H9 (cell line): ENCODE measurements at regions not wholly inside any gene's neighbourhood (a gene's known extent, or its start where the extent isn't known, plus 50 kb on each side); places are given as distances from the start of the nearest gene placed in this dataset.

Experiments
- DNase-seq: peaks from one replicate; pipeline ENCODE4 v3.0.0-alpha.2; 2017
- H2AFZ ChIP-seq: one replicate; pipeline ENCODE4 v1.6.1; 2013; ENCODE audit warnings: mild to moderate bottlenecking, low read length, control low read depth, moderate library complexity
- H2AK5ac ChIP-seq: 2 replicates; pipeline ENCODE4 v1.6.1; 2013; ENCODE audit warnings: low read length, control low read depth, mixed read lengths; ENCODE audit not compliant: insufficient read length
- H2BK120ac ChIP-seq: one replicate; pipeline ENCODE4 v1.6.1; 2013; ENCODE audit warnings: low read depth, mild to moderate bottlenecking, low read length, control low read depth, inconsistent platforms; ENCODE audit not compliant: poor library complexity, severe bottlenecking
- H2BK12ac ChIP-seq: 2 replicates; pipeline ENCODE4 v1.6.1; 2013; ENCODE audit warnings: low read length, control low read depth, mixed read lengths, low read depth; ENCODE audit not compliant: insufficient read length
- H2BK15ac ChIP-seq: 2 replicates; pipeline ENCODE4 v1.6.1; 2013; ENCODE audit warnings: low read depth, low read length, control low read depth
- H2BK20ac ChIP-seq: one replicate; pipeline ENCODE4 v1.6.1; 2013; ENCODE audit warnings: low read depth, mild to moderate bottlenecking, low read length, control low read depth, inconsistent platforms; ENCODE audit not compliant: poor library complexity, severe bottlenecking
- H2BK5ac ChIP-seq: 2 replicates; pipeline ENCODE4 v1.6.1; 2013; ENCODE audit warnings: low read length, control low read depth, mixed read lengths; ENCODE audit not compliant: insufficient read length
- H3K14ac ChIP-seq: 2 replicates; pipeline ENCODE4 v1.6.1; 2013; ENCODE audit warnings: low read length, control low read depth; ENCODE audit not compliant: insufficient read depth
- H3K18ac ChIP-seq: 2 replicates; pipeline ENCODE4 v1.6.1; 2013; ENCODE audit warnings: low read depth, mild to moderate bottlenecking, mixed read lengths, low read length, control low read depth; ENCODE audit not compliant: insufficient read length
- H3K23ac ChIP-seq: 2 replicates; pipeline ENCODE4 v1.6.1; 2013; ENCODE audit warnings: low read length, control low read depth, mixed read lengths, low read depth; ENCODE audit not compliant: insufficient read length
- H3K23me2 ChIP-seq: 2 replicates; pipeline ENCODE4 v1.6.1; 2013; ENCODE audit warnings: low read depth, mild to moderate bottlenecking, mixed read lengths, low read length, control low read depth; ENCODE audit not compliant: insufficient read length, poor library complexity, severe bottlenecking
- H3K27ac ChIP-seq: 2 replicates; pipeline ENCODE4 v1.5.1; 2013; ENCODE audit warnings: low read length, control low read depth, mixed read lengths, low read depth; ENCODE audit not compliant: insufficient read length
- H3K27me3 ChIP-seq: 2 replicates; pipeline ENCODE4 v1.6.1; 2013; ENCODE audit warnings: low read length, control low read depth, inconsistent platforms; ENCODE audit not compliant: insufficient read depth
- H3K4ac ChIP-seq: 2 replicates; pipeline ENCODE4 v1.6.1; 2013; ENCODE audit warnings: low read depth, mild to moderate bottlenecking, control low read depth, inconsistent platforms, low read length, moderate library complexity
- H3K4me1 ChIP-seq: 2 replicates; pipeline ENCODE4 v1.6.1; 2013; ENCODE audit warnings: low read length, control low read depth, inconsistent platforms; ENCODE audit not compliant: insufficient read depth
- H3K4me2 ChIP-seq: 2 replicates; pipeline ENCODE4 v1.6.1; 2013; ENCODE audit warnings: low read length, control low read depth, mixed read lengths; ENCODE audit not compliant: insufficient read length, insufficient read depth
- H3K56ac ChIP-seq: 2 replicates; pipeline ENCODE4 v1.6.1; 2013; ENCODE audit warnings: low read depth, mild to moderate bottlenecking, mixed read lengths, low read length, control low read depth; ENCODE audit not compliant: insufficient read length
- H3K79me1 ChIP-seq: 2 replicates; pipeline ENCODE4 v1.6.1; 2013; ENCODE audit warnings: low read depth, mild to moderate bottlenecking, moderate library complexity, low read length, control low read depth, inconsistent platforms; ENCODE audit not compliant: insufficient read depth, poor library complexity, severe bottlenecking
- H3K79me2 ChIP-seq: 2 replicates; pipeline ENCODE4 v1.6.1; 2013; ENCODE audit warnings: low read length, control low read depth, inconsistent platforms; ENCODE audit not compliant: insufficient read depth
- H3K9ac ChIP-seq: 2 replicates; pipeline ENCODE4 v1.6.1; 2013; ENCODE audit warnings: low read length, control low read depth, mixed read lengths; ENCODE audit not compliant: insufficient read length; ENCODE audit errors: extremely low read depth
- H3K9me3 ChIP-seq: one replicate; pipeline ENCODE4 v1.6.1; 2013; ENCODE audit warnings: low read depth, low read length, inconsistent platforms; ENCODE audit not compliant: control insufficient read depth
- H3T11ph ChIP-seq: one replicate; pipeline ENCODE4 v1.6.1; 2013; ENCODE audit warnings: mild to moderate bottlenecking, low read length, control low read depth, inconsistent platforms
- H4K20me1 ChIP-seq: one replicate; pipeline ENCODE4 v1.6.1; 2013; ENCODE audit not compliant: control insufficient read depth, insufficient read length, insufficient read depth
- H4K5ac ChIP-seq: 2 replicates; pipeline ENCODE4 v1.6.1; 2013; ENCODE audit warnings: low read depth, mild to moderate bottlenecking, mixed read lengths, low read length, control low read depth; ENCODE audit not compliant: insufficient read length
- H4K8ac ChIP-seq: replicated peaks from 2 replicates; pipeline ENCODE4 v1.6.1; 2013; ENCODE audit warnings: low read length, control low read depth, mixed read lengths, low read depth; ENCODE audit not compliant: insufficient read length
- H4K91ac ChIP-seq: 2 replicates; pipeline ENCODE4 v1.6.1; 2013; ENCODE audit warnings: low read depth, mild to moderate bottlenecking, moderate library complexity, mixed read lengths, low read length, control low read depth; ENCODE audit not compliant: insufficient read length
- H3K27ac Mint-ChIP-seq, 3 experiments: 2 replicates in 2 of 3; 3 replicates in 1 of 3; pipeline ENCODE4 v1.8.0; 2020 to 2021; ENCODE audit warnings: mixed read lengths in 3 of 3, mild to moderate bottlenecking in 1 of 3, moderate library complexity in 1 of 3
- H3K27me3 Mint-ChIP-seq: 2 replicates; pipeline ENCODE4 v1.8.0; 2021; ENCODE audit warnings: low read depth, mild to moderate bottlenecking, moderate library complexity, mixed read lengths
- H3K36me3 Mint-ChIP-seq, 3 experiments: 2 replicates in 2 of 3; 3 replicates in 1 of 3; pipeline ENCODE4 v1.8.0; 2020 to 2021; ENCODE audit warnings: low read depth in 3 of 3, mixed read lengths in 3 of 3; ENCODE audit not compliant: insufficient read depth in 1 of 3
- H3K4me1 Mint-ChIP-seq, 2 experiments: 2 replicates each; pipeline ENCODE4 v1.8.0; 2020; ENCODE audit warnings: mixed read lengths in 2 of 2
- H3K4me3 Mint-ChIP-seq, 2 experiments: 2 replicates in 1 of 2; 3 replicates in 1 of 2; pipeline ENCODE4 v1.8.0; 2020 to 2021; ENCODE audit warnings: mild to moderate bottlenecking in 2 of 2, mixed read lengths in 2 of 2, moderate library complexity in 1 of 2
- H3K9me3 Mint-ChIP-seq, 2 experiments: 2 replicates in 1 of 2; 3 replicates in 1 of 2; pipeline ENCODE4 v1.8.0; 2020; ENCODE audit warnings: mild to moderate bottlenecking in 2 of 2, mixed read lengths in 2 of 2, moderate library complexity in 1 of 2
- WGBS: extraction: QIAGEN DNeasy Blood & Tissue Kit; methylation state at CpG from one replicate; pipeline ENCODE4 v1.1.7; 2013; ENCODE audit warnings: missing lambda C conversion rate, low lambda C conversion rate, mixed read lengths; ENCODE audit not compliant: insufficient read length; ENCODE audit errors: extremely low coverage; 5-methylcytosine and 5-hydroxymethylcytosine counted together
- TF ChIP-seq, protein P1 (sequence below): fragments of 200-600 bp; sonication (generic); conservative IDR thresholded peaks from 3 replicates; pipeline ENCODE4 v1.8.0; 2021; ENCODE audit warnings: antibody characterized with exemption, mild to moderate bottlenecking

DNA sequence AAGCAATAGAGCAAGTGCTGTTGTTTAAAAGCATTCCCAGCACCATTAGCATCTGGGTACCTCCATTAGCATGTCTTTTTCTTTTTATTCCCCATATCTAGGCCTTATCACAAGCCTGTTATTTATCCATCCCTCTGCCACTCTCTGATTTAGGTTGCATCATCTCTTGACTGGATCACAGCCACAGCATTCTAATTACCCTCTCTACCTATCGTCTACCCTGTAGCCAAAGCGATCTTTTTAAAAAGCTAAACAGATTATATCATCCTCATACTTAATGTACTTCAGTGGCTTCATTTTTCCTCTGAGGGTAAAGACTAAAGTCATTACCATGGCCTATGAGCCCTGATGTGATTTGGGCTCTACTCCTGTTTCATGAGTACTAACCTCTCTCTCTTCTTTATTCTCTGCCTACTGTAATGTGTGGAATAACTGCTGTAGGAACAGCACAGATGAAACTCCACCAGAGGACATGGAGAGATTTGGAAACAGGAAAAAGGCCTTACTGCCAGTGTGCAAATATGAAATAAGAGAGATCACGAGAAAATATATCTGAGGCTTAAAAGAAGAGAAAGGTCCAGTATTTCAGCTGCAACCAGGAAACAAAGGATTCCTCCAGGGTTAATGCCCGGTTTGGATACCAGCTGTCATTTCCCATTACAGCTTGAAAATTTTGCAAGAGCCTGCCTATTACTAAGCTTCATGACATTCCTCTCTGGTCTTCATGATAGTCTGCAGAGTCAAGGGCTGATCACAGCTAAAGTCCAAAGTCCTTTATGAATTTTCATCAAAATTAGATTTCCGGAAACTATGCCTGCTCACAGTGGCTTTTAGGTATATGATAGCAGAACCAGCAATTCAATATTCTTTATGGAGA, 422.5 kb upstream of the PDE3A start:
- no peak overlapping the region for H3K4me3 Mint-ChIP-seq
- Histone ChIP-seq H3K18ac (no peak overlapping the region), H3K4me1 (no peaks in the 10 kb centered on the region), H3T11ph (no peak overlapping the region), H2BK15ac (no peak overlapping the region), H3K23ac (no peak overlapping the region), H3K4ac (no peak overlapping the region), H3K27ac (no peak overlapping the region), H4K91ac (no peak overlapping the region), H3K56ac (no peak overlapping the region), H4K20me1 (no peaks in the 10 kb centered on the region), H4K5ac (no peak overlapping the region), H2AK5ac (no peak overlapping the region), H3K14ac (no peak overlapping the region), H2AFZ (no peak overlapping the region), H2BK5ac (no peak overlapping the region), H3K4me2 (no peak overlapping the region), H3K79me2 (no peaks in the 10 kb centered on the region), H3K27me3 (no peaks in the 10 kb centered on the region), H3K23me2 (no peaks in the 10 kb centered on the region), H3K9me3 (no peaks in the 10 kb centered on the region), H4K8ac (no peak overlapping the region), H2BK12ac (no peak overlapping the region), H2BK20ac (no peak overlapping the region), H3K9ac (no peak overlapping the region), H3K79me1 (no peaks in the 10 kb centered on the region), H2BK120ac (no peak overlapping the region)
- no peaks in the 10 kb centered on the region for H3K27me3 Mint-ChIP-seq
- DNase-seq, result no peak
- WGBS, result no CpG with 5 or more reads among the region's 5 CpGs
- H3K27ac Mint-ChIP-seq, result no peak overlapping the region
- H3K9me3 Mint-ChIP-seq, result no peaks in the 10 kb centered on the region
- no peaks in the 10 kb centered on the region for H3K36me3 Mint-ChIP-seq
- H3K4me1 Mint-ChIP-seq, result peaks cover 14 to 16% of the 10 kb centered on the region in 2 experiments
- TF ChIP-seq, protein P1, sequence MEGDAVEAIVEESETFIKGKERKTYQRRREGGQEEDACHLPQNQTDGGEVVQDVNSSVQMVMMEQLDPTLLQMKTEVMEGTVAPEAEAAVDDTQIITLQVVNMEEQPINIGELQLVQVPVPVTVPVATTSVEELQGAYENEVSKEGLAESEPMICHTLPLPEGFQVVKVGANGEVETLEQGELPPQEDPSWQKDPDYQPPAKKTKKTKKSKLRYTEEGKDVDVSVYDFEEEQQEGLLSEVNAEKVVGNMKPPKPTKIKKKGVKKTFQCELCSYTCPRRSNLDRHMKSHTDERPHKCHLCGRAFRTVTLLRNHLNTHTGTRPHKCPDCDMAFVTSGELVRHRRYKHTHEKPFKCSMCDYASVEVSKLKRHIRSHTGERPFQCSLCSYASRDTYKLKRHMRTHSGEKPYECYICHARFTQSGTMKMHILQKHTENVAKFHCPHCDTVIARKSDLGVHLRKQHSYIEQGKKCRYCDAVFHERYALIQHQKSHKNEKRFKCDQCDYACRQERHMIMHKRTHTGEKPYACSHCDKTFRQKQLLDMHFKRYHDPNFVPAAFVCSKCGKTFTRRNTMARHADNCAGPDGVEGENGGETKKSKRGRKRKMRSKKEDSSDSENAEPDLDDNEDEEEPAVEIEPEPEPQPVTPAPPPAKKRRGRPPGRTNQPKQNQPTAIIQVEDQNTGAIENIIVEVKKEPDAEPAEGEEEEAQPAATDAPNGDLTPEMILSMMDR, result no peak
